Caki2 (cell line): ENCODE measurements at regions not wholly inside any gene's neighbourhood (a gene's known extent, or its start where the extent isn't known, plus 50 kb on each side); places are given as distances from the start of the nearest gene placed in this dataset.
"Not testable (repeated sequence)": the region's sequence is repeated elsewhere in the genome, so short reads cannot be mapped to it uniquely, and the experiment has no call there.

ENCODE experiments used
- DNase-seq: peaks from one replicate; pipeline ENCODE4 v3.0.0-alpha.2; 2015; ENCODE audit warnings: low read depth
- in situ Hi-C: cut with HindIII; loops from 2 replicates; pipeline ENCODE4 v1.10.0; 2016; ENCODE audit warnings: low sequenced_read_pairs, low pct_unique_long_range_greater_than_20kb, mixed read lengths

- in situ Hi-C loops = no loop called here
- DNase-seq = no peak
These were observed 1299.4 kb upstream of the MAP3K7 start for GRCh38 chr6:91886183-91886795.

GRCh38 chr6:91881791-91882190 lies 1294.9 kb upstream of the MAP3K7 start:
- in situ Hi-C loops, DNase-seq: not testable (repeated sequence)

GRCh38 chr6:91879386-91879995 lies 1292.6 kb upstream of the MAP3K7 start:
- DNase-seq = no peak
- in situ Hi-C loops = no loop called here

- in situ Hi-C loops = no loop called here
- no peak for DNase-seq
These were observed 1291.1 kb upstream of the MAP3K7 start for GRCh38 chr6:91877994-91878393.

- in situ Hi-C loops = no loop called here
- DNase-seq = no peak
These were observed 1288.1 kb upstream of the MAP3K7 start for GRCh38 chr6:91874971-91875370.

- no peak for DNase-seq
- in situ Hi-C loops = no loop called here
These were observed 1281.8 kb upstream of the MAP3K7 start for GRCh38 chr6:91868539-91869202.

- DNase-seq = no peak
- in situ Hi-C loops = no loop called here
These were observed 1279.0 kb upstream of the MAP3K7 start for GRCh38 chr6:91865889-91866288.

- DNase-seq = no peak
- in situ Hi-C loops = no loop called here
These were observed 1278.0 kb upstream of the MAP3K7 start for GRCh38 chr6:91864911-91865310.

GRCh38 chr6:91860541-91861335 lies 1273.9 kb upstream of the MAP3K7 start:
- in situ Hi-C loops = no loop called here
- no peak for DNase-seq

GRCh38 chr6:91852252-91852651 lies 1265.4 kb upstream of the MAP3K7 start:
- no peak for DNase-seq
- in situ Hi-C loops = no loop called here

GRCh38 chr6:91834813-91835212 lies 1247.9 kb upstream of the MAP3K7 start:
- in situ Hi-C loops = no loop called here
- no peak for DNase-seq

GRCh38 chr6:91827151-91827550 lies 1240.3 kb upstream of the MAP3K7 start:
- no peak for DNase-seq
- in situ Hi-C loops = no loop called here

GRCh38 chr6:91826128-91826527 lies 1239.3 kb upstream of the MAP3K7 start:
- DNase-seq = no peak
- in situ Hi-C loops = no loop called here

- in situ Hi-C loops = no loop called here
- no peak for DNase-seq
These were observed 1237.5 kb upstream of the MAP3K7 start for GRCh38 chr6:91824331-91824730.

GRCh38 chr6:91822581-91822980 lies 1235.7 kb upstream of the MAP3K7 start:
- in situ Hi-C loops = no loop called here
- no peak for DNase-seq

GRCh38 chr6:91816335-91816734 lies 1229.5 kb upstream of the MAP3K7 start:
- in situ Hi-C loops = no loop called here
- no peak for DNase-seq

- in situ Hi-C loops = no loop called here
These were observed 1226.8 kb upstream of the MAP3K7 start for GRCh38 chr6:91813641-91814040.

GRCh38 chr6:91812596-91813274 lies 1225.9 kb upstream of the MAP3K7 start:
- in situ Hi-C loops = no loop called here
- DNase-seq = no peak

More at GRCh38 chr6:91813641-91814040, 1226.8 kb upstream of the MAP3K7 start:
- no peak for DNase-seq
